Glomerular visceral epithelial cell (primary cell): ENCODE measurements at regions not wholly inside any gene's neighbourhood (a gene's known extent, or its start where the extent isn't known, plus 50 kb on each side); places are given as distances from the start of the nearest gene placed in this dataset.

Experiments used
- DNase-seq: peaks from one replicate; pipeline ENCODE4 v3.0.0-alpha.2; 2016; ENCODE audit errors: extremely low spot score

GRCh38 chr2:100660851-100661584 is 98.2 kb downstream of the PDCL3 start:
- no peak for DNase-seq

DNA sequence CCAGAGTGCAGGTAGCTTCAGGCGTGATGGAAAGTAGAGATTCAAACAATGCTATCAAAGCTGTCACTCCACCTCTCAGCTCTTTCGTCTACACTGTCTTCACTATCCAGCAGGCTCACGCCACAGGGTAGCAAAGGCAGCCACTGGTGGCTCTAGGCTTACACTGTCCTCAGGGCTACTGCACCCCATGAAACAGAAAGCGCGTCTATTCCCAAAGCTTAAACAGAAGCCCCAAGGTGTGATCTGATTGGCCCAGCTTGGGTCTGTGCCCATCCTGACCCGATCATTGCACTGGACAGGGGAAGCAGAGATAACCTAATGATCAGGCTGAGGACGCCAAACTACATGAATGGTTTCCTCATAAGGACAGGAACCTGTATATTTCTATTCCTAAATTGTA is 100.1 kb downstream of the PDCL3 start:
- DNase-seq = no peak

- DNase-seq = no peak
Measured at GRCh38 chr2:100664021-100664755, 101.4 kb downstream of the PDCL3 start.

DNA sequence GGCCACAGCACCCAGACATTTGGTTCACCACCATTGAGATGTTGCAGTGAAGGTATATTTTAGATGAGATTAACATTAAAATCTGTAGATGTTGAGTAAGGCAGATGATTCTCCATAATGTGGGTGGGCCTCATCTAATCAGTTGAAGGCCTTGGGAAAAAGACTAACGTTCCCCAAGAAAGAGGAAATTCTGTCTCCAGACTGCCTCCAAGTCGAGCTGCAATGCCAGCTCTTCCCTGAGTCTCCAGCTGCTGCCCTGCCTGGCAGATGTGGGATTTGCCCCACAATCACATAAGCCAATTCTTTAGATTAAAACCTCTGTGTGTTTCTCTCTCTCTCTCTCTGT is 101.9 kb downstream of the PDCL3 start:
- no peak for DNase-seq

GRCh38 chr2:100666996-100667395 is 104.2 kb downstream of the PDCL3 start:
- DNase-seq = no peak

DNA sequence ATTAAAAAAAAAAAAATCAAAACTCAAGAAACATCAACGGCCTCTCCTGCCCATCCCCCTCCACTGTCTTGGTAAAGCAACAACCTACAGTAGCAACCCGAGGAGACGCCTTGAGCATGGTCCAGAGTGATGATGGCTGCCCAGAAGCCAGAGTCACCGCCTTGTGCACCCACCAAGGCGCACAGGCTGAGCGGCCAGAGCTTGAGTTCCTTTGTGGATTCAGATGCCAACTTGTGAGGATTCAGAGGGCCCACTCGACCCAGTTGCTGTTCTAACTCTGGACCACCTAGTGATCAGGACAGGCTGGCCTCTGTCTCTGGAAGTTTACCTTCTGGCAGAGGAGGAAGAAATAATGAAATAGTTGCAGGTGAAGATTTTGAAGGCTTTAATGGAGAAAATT is 105.0 kb downstream of the PDCL3 start:
- DNase-seq = no peak

GRCh38 chr2:100670232-100670631 is 107.4 kb downstream of the PDCL3 start:
- no peak for DNase-seq

DNA sequence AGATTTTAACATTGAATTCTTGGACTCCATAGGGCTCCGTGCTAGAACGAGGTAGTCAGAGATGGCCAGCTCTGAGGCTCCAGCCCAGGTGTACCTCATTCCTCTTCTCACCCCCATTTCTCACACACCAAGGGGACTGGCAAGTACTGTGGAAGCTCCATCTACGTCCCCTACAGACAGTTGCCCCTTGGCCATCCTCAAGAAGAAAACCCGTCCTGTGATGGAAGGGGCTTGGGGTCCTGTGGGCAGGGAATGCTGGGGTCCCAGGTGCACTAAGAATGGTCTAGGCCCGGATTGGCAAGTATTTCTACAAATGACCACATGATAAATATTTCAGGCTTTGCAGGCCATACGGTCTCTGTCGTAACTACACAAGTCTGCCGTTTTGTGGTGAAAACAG is 110.3 kb downstream of the PDCL3 start:
- no peak for DNase-seq

DNA sequence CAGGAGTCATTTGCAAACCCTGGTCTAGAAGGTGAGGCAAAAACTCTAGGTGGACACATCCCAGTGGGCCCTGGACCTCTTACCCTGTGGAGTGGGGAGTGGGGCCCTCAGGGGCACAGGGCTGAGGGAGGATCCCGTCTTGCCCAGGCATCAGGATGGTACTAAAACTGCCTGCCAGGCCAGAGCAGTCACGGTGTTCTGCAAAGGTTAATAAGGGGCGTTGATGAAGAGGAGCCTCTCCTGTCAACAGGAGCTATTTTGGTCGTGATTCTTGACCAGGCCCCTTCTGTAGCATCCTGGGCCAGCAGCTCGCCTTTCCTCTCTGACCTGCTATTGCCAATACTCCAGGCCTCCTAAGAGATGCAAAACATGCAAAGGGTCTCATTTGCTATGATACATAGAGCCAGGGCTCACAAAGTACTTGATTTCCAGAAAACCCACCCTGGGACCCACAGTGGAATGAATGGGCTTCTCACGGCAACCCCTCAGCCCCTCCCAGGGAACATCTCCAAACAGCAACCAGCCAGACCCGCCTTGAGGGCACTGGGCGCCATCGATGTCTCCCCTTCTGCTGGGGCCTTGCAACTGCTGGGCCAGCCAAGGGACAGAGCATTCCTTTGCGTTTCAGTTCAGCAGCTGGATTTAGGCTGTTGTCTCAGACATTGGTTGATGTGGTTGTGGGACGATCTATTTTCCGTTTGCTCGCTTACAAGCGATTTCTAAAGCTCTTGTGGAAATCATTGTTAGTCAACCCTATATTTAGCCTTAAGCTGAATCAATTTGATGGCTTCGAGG is 111.1 kb downstream of the PDCL3 start:
- no peak for DNase-seq

DNA sequence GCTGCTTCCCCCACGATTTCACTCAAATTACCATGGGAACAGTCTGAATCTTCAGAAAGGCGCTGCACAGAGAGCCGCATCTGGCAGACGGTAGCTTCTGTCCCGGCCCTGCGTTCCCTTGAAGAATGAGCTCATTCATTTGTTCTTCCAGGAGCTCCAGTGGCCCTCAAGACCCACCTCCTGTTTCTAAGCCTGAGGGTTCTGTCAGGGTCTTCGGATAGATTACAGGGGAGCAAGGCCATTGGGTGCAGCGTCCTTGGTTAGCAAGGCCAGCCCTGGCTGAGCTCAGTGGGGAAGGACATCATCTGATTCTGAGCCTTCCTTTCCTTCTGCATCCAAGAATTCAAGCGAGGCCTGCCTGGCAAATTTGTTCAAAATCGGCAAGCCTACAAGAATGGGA is 111.9 kb downstream of the PDCL3 start:
- DNase-seq = no peak

DNA sequence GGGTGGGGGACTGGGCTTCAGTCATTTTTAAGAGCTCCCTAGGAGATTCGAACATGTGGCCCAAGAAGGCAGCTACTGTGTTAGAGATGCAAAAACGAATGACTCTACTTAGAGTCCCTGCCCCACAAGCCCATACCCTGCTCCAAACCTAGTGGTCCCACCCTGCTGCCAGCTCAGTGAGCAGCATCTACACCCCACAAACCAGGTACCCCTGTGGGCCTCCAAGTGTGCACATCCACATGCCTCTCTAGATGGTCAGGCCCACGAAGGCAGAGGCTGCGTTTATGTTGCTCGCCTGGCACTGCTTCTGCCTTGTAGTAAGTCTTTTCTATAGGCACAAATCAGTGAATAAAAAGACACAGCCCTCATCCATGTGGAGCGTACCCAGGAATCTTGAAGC is 112.6 kb downstream of the PDCL3 start:
- DNase-seq = no peak

DNA sequence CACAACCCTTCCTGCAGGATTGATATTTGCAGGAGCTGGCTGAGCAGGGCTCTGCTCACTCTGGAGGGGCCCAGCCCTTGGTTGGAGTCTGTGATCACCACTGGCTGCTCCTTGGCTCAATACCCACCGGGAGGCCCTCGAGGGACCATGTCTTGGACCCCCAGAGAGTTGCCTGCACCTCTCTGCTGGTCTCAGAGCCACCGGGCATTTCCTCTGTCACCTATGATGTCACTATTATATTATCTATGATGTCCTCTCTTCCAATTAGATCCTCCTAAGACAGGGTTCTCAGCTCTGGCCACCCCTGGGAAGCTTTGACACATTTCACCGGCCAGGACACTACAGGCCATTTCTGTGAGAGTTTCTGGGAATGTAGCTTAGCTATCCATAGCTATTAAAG is 113.1 kb downstream of the PDCL3 start:
- DNase-seq = no peak

DNA sequence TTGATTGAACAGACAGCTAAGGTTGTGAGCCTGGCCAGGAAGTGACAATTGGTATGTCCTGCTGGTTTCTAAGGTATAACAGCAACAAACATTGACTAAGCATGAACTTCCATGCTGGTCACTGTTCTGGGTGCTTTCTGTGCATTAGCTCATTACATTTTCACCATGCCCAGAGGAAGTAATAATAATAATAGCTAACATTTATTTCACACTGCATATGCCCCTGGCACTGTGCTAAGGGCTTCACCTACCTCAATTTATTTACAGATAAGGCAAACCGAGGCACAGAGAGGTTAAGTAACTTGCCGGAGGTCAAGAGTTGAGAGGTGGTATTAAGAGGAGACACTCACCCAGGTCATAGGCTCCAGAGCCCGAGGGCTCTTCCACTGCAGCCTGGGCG is 113.6 kb downstream of the PDCL3 start:
- no peak for DNase-seq

DNA sequence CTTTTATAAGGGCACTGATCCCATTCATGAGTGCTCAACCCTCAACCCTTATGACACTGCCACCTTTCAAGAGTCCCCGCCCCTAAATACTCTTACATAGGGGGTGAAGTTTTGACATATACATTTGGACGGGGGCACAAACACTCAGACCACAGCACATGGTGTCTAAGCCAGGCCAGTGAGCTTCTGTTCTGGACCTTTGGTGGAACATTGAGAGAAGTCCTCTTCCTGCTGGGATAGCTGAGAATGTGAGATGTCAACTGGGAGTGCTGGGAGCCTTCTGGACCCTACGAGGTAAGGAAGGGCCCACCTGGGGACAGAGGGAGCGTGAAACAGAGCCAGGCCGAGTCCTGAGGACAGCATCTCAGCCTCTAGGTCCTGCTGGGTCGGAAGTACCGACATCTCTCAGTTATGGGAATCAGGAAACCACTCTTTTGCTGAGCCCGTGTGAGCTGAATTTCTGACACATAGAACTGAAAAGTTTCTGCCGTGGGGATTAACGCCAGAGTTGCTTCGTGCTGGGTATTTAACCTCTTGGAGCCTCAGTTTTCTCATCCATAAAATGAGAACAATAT is 114.9 kb downstream of the PDCL3 start:
- no peak for DNase-seq

GRCh38 chr2:100679211-100679610 is 116.4 kb downstream of the PDCL3 start:
- DNase-seq = no peak

DNA sequence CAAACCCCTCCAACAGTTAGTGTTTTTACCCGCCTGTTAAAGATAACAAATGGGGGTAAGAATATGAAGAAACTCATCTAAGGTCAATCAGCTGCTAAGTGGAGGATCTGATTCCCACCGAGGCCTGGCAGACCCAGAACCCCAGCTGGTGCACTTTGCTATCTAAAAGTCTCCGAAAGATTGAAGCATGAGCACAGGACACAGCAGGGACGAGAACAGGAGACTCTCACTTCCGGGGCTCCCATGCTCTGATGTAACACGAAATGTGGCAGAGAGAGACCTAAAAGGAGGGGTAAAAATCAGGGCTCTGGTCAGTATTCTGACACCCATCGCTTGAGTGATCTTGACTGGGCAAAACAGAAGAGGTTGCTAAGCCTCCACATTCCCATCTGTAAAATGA is 119.7 kb downstream of the PDCL3 start:
- no peak for DNase-seq

- no peak for DNase-seq
Measured at GRCh38 chr2:100683231-100683630, 120.4 kb downstream of the PDCL3 start.

DNA sequence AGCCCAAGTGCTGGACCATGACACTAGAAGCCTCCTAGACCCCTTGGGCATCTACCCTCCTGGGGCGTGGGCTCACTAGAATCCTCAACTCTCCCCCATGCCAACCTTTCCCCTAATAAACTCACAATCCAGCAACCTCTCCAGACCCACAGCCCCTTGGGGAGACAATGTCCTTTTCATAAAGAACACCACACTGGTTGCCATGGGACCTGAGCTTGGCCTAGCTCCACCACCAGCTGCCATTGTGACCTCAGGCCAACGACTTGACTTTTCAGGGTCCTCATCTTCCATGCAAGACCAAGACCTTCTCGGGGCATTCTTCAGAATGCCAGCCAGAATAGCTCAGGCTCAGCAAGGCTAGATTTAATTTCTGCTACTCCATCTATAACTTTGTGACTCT is 128.1 kb upstream of the NPAS2 start:
- no peak for DNase-seq

DNA sequence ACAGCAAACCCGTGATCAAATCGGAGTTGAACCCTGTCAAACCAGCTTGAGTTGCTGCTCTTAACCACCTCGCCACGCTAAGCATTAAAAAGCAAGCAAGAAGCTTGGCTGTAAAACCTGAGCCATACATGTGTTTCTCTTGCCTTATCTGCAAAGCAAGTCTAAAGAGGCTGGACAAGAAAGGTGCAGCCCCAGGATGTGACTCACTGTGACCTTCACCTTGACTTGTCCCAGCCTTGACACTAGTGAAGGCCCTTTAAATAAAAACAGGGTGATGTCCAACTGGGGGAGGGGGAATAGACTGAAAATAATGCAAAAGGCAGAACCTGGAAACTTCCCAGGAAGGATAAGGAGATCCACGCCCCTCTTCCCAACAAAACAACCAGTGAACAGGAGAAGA is 127.6 kb upstream of the NPAS2 start:
- no peak for DNase-seq

DNA sequence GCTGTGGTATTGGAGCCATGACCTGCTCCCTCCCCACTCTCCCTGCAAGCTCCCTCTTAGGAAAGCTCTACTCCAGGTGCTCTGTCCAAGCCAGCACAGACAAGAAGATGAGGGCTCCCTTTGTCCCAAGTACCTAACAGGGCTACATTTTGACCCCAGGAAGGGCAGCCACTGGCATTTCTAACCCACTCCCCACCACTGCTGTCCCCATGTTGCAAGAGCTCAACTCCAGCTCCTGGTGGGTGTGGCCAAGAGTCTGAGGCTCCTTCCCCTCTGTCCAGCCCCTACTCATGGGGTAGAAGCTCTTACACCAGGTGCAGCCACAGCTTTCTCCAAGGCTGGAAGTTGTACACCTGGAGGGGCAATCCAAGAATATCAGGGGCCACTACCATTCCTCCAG is 127.0 kb upstream of the NPAS2 start:
- DNase-seq = no peak

- no peak for DNase-seq
Measured at GRCh38 chr2:100699131-100699530, 120.8 kb upstream of the NPAS2 start.

DNA sequence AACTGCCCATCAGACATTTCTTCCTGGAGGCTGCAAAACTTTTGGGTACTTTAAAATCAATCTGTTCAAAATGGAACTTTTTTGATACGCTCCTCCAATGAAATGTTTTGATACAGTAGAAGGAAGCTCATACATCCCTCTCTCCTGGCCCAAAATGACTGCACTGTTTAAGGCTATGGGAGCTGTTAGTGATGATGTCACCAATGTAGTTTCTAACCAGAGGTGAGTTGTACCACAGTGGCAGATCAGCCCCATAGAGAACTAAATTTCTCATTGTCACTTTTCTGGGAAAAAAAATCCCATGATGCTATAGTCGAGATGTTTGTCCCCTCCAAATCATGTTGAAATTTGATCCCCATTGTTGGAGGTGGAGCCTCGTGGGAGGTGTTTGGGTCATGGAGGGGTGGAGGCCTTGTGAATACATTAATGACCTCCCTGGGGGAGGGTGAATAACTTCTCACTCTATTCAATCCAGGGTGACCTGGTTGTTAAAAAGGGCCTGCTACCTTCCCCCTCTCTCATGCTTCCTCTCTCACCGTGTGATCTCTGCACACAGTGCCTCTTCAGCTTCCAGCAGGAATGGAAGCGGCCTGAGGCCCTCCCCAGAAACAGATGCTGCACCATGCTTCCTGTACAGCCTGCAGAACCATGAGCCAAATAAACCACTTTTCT is 117.4 kb upstream of the NPAS2 start:
- DNase-seq = no peak
